WTC11 (cell line): ENCODE measurements at regions not wholly inside any gene's neighbourhood (a gene's known extent, or its start where the extent isn't known, plus 50 kb on each side); places are given as distances from the start of the nearest gene placed in this dataset.

Experiments
- ATAC-seq: fragments of 200-7000 bp; cut with Tn5 transposase; 2 replicates; pipeline ENCODE4 v1.10.0; 2021; ENCODE audit warnings: mild to moderate bottlenecking, moderate library complexity
- CTCF ChIA-PET: fragments of 300-600 bp; sonication (Branson Sonifier 250); formaldehyde crosslinking; loops from one replicate; lab custom pipeline; 2021; ENCODE audit warnings: antibody characterized with exemption; lab: Charles Lee
- POLR2A ChIA-PET: fragments of 350-600 bp; sonication (Branson Sonifier 250); formaldehyde crosslinking; loops from one replicate; lab custom pipeline; 2021; ENCODE audit warnings: antibody characterized with exemption; lab: Charles Lee
- DNase-seq: peaks from one replicate; pipeline ENCODE4 v3.0.0; 2021; ENCODE audit warnings: low spot score
- H3K27ac Mint-ChIP-seq: 2 replicates; pipeline ENCODE4 v1.8.0; 2021; ENCODE audit warnings: mixed read lengths
- H3K27me3 Mint-ChIP-seq: 2 replicates; pipeline ENCODE4 v1.8.0; 2021; ENCODE audit warnings: low read depth, mild to moderate bottlenecking, moderate library complexity, mixed read lengths
- H3K36me3 Mint-ChIP-seq: 2 replicates; pipeline ENCODE4 v1.8.0; 2021; ENCODE audit warnings: mixed read lengths
- H3K4me1 Mint-ChIP-seq: 2 replicates; pipeline ENCODE4 v1.8.0; 2022; ENCODE audit warnings: mixed read lengths
- H3K4me3 Mint-ChIP-seq: 2 replicates; pipeline ENCODE4 v1.8.0; 2021; ENCODE audit warnings: mild to moderate bottlenecking, moderate library complexity, mixed read lengths
- H3K9me3 Mint-ChIP-seq: 2 replicates; pipeline ENCODE4 v1.8.0; 2021; ENCODE audit warnings: mixed read lengths
- ARID4B ChIP-seq: sonication (generic); formaldehyde crosslinking; IDR thresholded peaks from 2 replicates; pipeline ENCODE4 v1.8.0; 2023; ENCODE audit warnings: missing genetic modification reagents, mild to moderate bottlenecking, borderline replicate concordance
- CBFB ChIP-seq: sonication (generic); formaldehyde crosslinking; IDR thresholded peaks from 2 replicates; pipeline ENCODE4 v1.8.1; 2022; ENCODE audit warnings: mild to moderate bottlenecking, low read depth, missing genetic modification reagents
- NFE2L1 ChIP-seq: sonication (generic); formaldehyde crosslinking; IDR thresholded peaks from 2 replicates; pipeline ENCODE4 v1.8.1; 2023; ENCODE audit warnings: missing genetic modification reagents
- SOX15 ChIP-seq: fragments of 250-450 bp; sonication (Bioruptor Pico); IDR thresholded peaks from 2 replicates; pipeline ENCODE4 v1.9.0; 2021; ENCODE audit warnings: mild to moderate bottlenecking
- SP1 ChIP-seq: sonication (generic); formaldehyde crosslinking; conservative IDR thresholded peaks from 2 replicates; pipeline ENCODE4 v1.8.1; 2022; ENCODE audit warnings: missing genetic modification reagents
- STAT6 ChIP-seq: sonication (generic); formaldehyde crosslinking; conservative IDR thresholded peaks from 2 replicates; pipeline ENCODE4 v1.8.1; 2023; ENCODE audit warnings: mild to moderate bottlenecking, low read depth, missing genetic modification reagents, moderate library complexity
- TEAD1 ChIP-seq: sonication (generic); formaldehyde crosslinking; IDR thresholded peaks from 2 replicates; pipeline ENCODE4 v1.8.0; 2022; ENCODE audit warnings: mild to moderate bottlenecking, missing genetic modification reagents
- ZNF263 ChIP-seq: sonication (generic); formaldehyde crosslinking; IDR thresholded peaks from 2 replicates; pipeline ENCODE4 v1.8.1; 2022; ENCODE audit warnings: low read depth, mild to moderate bottlenecking, moderate library complexity, missing genetic modification reagents
- ZNF671 ChIP-seq: fragments of 250-450 bp; sonication (Bioruptor Pico); IDR thresholded peaks from 2 replicates; pipeline ENCODE4 v1.8.0; 2021; ENCODE audit warnings: mild to moderate bottlenecking
- TF ChIP-seq, protein P1 (sequence below): sonication (generic); formaldehyde crosslinking; IDR thresholded peaks from 2 replicates; pipeline ENCODE4 v1.8.1; 2023; ENCODE audit warnings: mild to moderate bottlenecking, missing genetic modification reagents, moderate library complexity
- TF ChIP-seq, protein P2 (sequence below): sonication (generic); formaldehyde crosslinking; IDR thresholded peaks from 2 replicates; pipeline ENCODE4 v1.8.1; 2022; ENCODE audit warnings: missing genetic modification reagents, borderline replicate concordance
- TF ChIP-seq, protein P3 (sequence below): sonication (generic); formaldehyde crosslinking; conservative IDR thresholded peaks from 2 replicates; pipeline ENCODE4 v1.8.1; 2022; ENCODE audit warnings: mild to moderate bottlenecking, missing genetic modification reagents

DNA sequence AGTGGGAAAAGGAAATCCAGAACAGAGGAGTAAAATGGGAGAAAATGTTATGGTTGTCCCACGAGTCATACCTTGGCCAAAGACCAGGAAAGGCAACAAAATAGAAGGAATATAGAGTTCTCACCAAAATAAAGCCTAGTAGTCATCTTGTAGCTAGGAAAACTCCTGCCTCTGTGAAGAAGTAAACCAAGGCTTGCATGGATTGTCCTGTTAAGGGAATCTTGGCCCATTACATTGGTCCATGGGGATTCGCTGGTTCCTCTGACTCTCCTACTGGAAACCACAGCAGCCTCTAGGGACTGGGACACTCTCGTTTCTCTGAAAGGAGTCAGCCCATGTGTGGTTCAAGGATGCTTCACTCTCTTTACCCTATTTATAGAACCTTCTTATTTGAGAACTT lies 62.9 kb upstream of the FNDC3B start:
- H3K27me3 Mint-ChIP-seq, result no peaks in the 10 kb centered on the region; the same call in 1 of the 2 replicates
- DNase-seq, result no peak

GRCh38 chr3:171977441-171977840 lies 61.9 kb upstream of the FNDC3B start:
- no peak for DNase-seq
- Mint-ChIP-seq H3K4me1 (peaks cover 7% of the 10 kb centered on the region), H3K9me3 (no peaks in the 10 kb centered on the region), H3K27me3 (no peaks in the 10 kb centered on the region; the same call in 1 of the 2 replicates), H3K4me3 (no peak overlapping the region), H3K36me3 (no peaks in the 10 kb centered on the region), H3K27ac (no peak overlapping the region)
- TF ChIP-seq, protein P1, sequence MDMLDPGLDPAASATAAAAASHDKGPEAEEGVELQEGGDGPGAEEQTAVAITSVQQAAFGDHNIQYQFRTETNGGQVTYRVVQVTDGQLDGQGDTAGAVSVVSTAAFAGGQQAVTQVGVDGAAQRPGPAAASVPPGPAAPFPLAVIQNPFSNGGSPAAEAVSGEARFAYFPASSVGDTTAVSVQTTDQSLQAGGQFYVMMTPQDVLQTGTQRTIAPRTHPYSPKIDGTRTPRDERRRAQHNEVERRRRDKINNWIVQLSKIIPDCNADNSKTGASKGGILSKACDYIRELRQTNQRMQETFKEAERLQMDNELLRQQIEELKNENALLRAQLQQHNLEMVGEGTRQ, result no peak
- TF ChIP-seq, protein P2, sequence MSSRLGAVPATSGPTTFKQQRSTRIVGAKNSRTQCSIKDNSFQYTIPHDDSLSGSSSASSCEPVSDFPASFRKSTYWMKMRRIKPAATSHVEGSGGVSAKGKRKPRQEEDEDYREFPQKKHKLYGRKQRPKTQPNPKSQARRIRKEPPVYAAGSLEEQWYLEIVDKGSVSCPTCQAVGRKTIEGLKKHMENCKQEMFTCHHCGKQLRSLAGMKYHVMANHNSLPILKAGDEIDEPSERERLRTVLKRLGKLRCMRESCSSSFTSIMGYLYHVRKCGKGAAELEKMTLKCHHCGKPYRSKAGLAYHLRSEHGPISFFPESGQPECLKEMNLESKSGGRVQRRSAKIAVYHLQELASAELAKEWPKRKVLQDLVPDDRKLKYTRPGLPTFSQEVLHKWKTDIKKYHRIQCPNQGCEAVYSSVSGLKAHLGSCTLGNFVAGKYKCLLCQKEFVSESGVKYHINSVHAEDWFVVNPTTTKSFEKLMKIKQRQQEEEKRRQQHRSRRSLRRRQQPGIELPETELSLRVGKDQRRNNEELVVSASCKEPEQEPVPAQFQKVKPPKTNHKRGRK (CRISPR knock-in tag), result no peak
- ATAC-seq, result no peak
- ChIA-PET POLR2A (no interaction called here), CTCF (no interaction called here)

More for the DNA sequence above, 62.9 kb upstream of the FNDC3B start:
- H3K27ac Mint-ChIP-seq, result no peak overlapping the region
- H3K4me3 Mint-ChIP-seq, result no peak overlapping the region
- no peaks in the 10 kb centered on the region for H3K9me3 Mint-ChIP-seq
- CTCF ChIA-PET, result no interaction called here
- TF ChIP-seq SOX15 (CRISPR knock-in tag) (no peak), CBFB (CRISPR knock-in tag) (no peak)
- TF ChIP-seq, all 79 proteins: peak for 0
- no peak for ATAC-seq
- Mint-ChIP-seq H3K4me1 (peaks cover 8% of the 10 kb centered on the region), H3K36me3 (no peaks in the 10 kb centered on the region)
- POLR2A ChIA-PET, result no interaction called here

DNA sequence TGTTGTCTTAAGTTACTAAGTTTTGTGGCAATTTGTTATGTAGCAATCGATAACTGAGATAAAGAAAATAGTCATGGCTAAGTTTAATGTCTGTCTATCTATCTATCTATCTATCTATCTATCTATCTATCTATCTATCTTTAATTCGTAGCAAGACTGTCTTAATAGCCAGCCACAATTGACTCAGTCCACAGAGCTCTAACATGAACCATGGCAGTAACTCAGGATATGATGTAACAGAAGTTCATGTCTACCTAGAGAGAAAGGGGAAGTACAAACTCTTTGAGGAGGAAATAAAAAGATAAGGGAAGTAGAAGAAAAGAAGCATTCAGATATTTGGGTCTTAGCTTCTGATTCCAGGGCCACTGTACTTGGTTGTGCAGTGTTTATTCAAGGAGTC lies 61.5 kb upstream of the FNDC3B start:
- no peak for ATAC-seq
- H3K9me3 Mint-ChIP-seq, result no peaks in the 10 kb centered on the region

DNA sequence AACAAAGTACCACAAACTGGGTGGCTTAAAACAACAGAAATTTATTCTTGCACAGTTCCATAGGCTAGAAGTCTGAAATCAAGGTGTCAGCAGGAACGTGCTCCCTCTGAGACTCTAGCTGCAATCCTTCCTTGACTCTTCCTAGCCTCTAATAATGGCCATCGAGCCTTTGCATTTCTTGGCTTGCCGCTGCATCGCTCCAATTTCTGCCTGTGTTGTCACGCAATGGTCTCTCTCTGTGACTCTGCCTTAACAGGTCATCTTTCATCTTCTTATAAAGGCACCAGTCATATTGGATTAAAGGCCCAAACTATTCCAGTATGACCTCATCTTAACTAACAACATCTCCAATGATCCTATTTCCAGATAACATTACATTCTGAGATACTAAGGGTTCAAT lies 61.0 kb upstream of the FNDC3B start:
- DNase-seq (no peak), ATAC-seq (no peak)
- H3K36me3 Mint-ChIP-seq, result no peaks in the 10 kb centered on the region
- H3K4me3 Mint-ChIP-seq, result no peak overlapping the region
- no peaks in the 10 kb centered on the region for H3K9me3 Mint-ChIP-seq
- ChIA-PET CTCF (no interaction called here), POLR2A (no interaction called here)
- no peaks in the 10 kb centered on the region for H3K4me1 Mint-ChIP-seq
- H3K27me3 Mint-ChIP-seq, result no peaks in the 10 kb centered on the region; the same call in 1 of the 2 replicates
- no peak overlapping the region for H3K27ac Mint-ChIP-seq
- TF ChIP-seq ZNF671 (CRISPR knock-in tag) (no peak), ZNF263 (CRISPR knock-in tag) (no peak), STAT6 (CRISPR knock-in tag) (no peak), TEAD1 (CRISPR knock-in tag) (no peak), NFE2L1 (CRISPR knock-in tag) (no peak)
- TF ChIP-seq, protein P3, sequence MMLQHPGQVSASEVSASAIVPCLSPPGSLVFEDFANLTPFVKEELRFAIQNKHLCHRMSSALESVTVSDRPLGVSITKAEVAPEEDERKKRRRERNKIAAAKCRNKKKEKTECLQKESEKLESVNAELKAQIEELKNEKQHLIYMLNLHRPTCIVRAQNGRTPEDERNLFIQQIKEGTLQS, result no peak

More for the DNA sequence above, 61.5 kb upstream of the FNDC3B start:
- Mint-ChIP-seq H3K36me3 (no peaks in the 10 kb centered on the region), H3K27ac (no peak overlapping the region), H3K4me3 (no peak overlapping the region), H3K4me1 (peaks cover 3% of the 10 kb centered on the region), H3K27me3 (no peaks in the 10 kb centered on the region; the same call in 1 of the 2 replicates)
- TF ChIP-seq SP1 (CRISPR knock-in tag) (no peak), ARID4B (no peak)
- DNase-seq, result no peak
- ChIA-PET CTCF (no interaction called here), POLR2A (no interaction called here)
